Caco-2 (cell line): ENCODE measurements at regions not wholly inside any gene's neighbourhood (a gene's known extent, or its start where the extent isn't known, plus 50 kb on each side); places are given as distances from the start of the nearest gene placed in this dataset.

Source experiments
- BruUV-seq: library from RNA; stranded (reverse); fragments of 400-500 nt; replicated peaks from 2 replicates; lab custom pipeline; 2021; lab: Mats Ljungman, UMichigan
- CTCF ChIA-PET: fragments of 300-600 bp; sonication (Branson Sonifier 250); formaldehyde crosslinking; loops from one replicate; lab custom pipeline; 2022; ENCODE audit warnings: antibody characterized with exemption; lab: Charles Lee
- POLR2A ChIA-PET: fragments of 300-600 bp; sonication (Branson Sonifier 250); formaldehyde crosslinking; loops from one replicate; lab custom pipeline; 2022; ENCODE audit warnings: antibody characterized with exemption; lab: Charles Lee
- DNase-seq, 2 experiments: peaks; one replicate each; pipeline versions ENCODE4 v3.0.0 to v3.0.0-alpha.2; 2020 to 2022
- H3K27me3 ChIP-seq: replicated peaks from 2 replicates; pipeline ENCODE4 v1.6.0; 2011; ENCODE audit warnings: low read length; ENCODE audit not compliant: control insufficient read depth, insufficient read depth
- H3K36me3 ChIP-seq: 2 replicates; pipeline ENCODE4 v1.5.1; 2011; ENCODE audit warnings: low read length; ENCODE audit not compliant: control insufficient read depth, insufficient read depth
- H3K4me1 ChIP-seq: fragments of 250-450 bp; sonication (Bioruptor Pico); 2 replicates; pipeline ENCODE4 v1.5.1; 2020; ENCODE audit warnings: mild to moderate bottlenecking
- H3K4me3 ChIP-seq: 2 replicates; pipeline ENCODE4 v1.5.1; 2011; ENCODE audit warnings: low read depth, mild to moderate bottlenecking, control low read depth, low read length
- H3K9me3 ChIP-seq: fragments of 250-450 bp; sonication (Bioruptor Pico); 2 replicates; pipeline ENCODE4 v1.5.1; 2020; ENCODE audit warnings: mild to moderate bottlenecking, moderate library complexity
- H3K27ac Mint-ChIP-seq: one replicate; pipeline ENCODE4 v1.8.0; 2022; ENCODE audit warnings: mixed read lengths; ENCODE audit not compliant: unreplicated experiment
- H3K27me3 Mint-ChIP-seq: one replicate; pipeline ENCODE4 v1.8.0; 2022; ENCODE audit warnings: mixed read lengths; ENCODE audit not compliant: insufficient read depth, unreplicated experiment
- H3K36me3 Mint-ChIP-seq: one replicate; pipeline ENCODE4 v1.8.0; 2022; ENCODE audit warnings: mild to moderate bottlenecking, mixed read lengths; ENCODE audit not compliant: insufficient read depth, unreplicated experiment
- H3K4me1 Mint-ChIP-seq: one replicate; pipeline ENCODE4 v1.8.0; 2022; ENCODE audit warnings: low read depth, mixed read lengths; ENCODE audit not compliant: unreplicated experiment
- H3K4me3 Mint-ChIP-seq: one replicate; pipeline ENCODE4 v1.8.0; 2022; ENCODE audit warnings: mild to moderate bottlenecking, moderate library complexity, mixed read lengths; ENCODE audit not compliant: unreplicated experiment
- H3K9me3 Mint-ChIP-seq: one replicate; pipeline ENCODE4 v1.8.0; 2022; ENCODE audit warnings: mixed read lengths; ENCODE audit not compliant: unreplicated experiment
- intact Hi-C: fragments of 100-400 bp; cut with micrococcal nuclease; formaldehyde crosslinking; loops from one replicate; pipeline ENCODE4 v1.10.0; 2022; ENCODE audit not compliant: unreplicated experiment
- TF ChIP-seq, protein P1 (sequence below), 2 experiments: fragments of 200-600 bp in 1 of 2; IDR thresholded peaks; 1 replicate in 1 of 2; 2 replicates in 1 of 2; pipeline versions ENCODE4 v1.5.1 to v1.8.0; 2011 to 2022; ENCODE audit warnings: antibody characterized with exemption in 1 of 2, control low read depth in 1 of 2, inconsistent platforms in 1 of 2, low read depth in 1 of 2, low read length in 1 of 2, mild to moderate bottlenecking in 1 of 2, moderate library complexity in 1 of 2; ENCODE audit not compliant: insufficient read depth in 1 of 2, severe bottlenecking in 1 of 2, unreplicated experiment in 1 of 2

DNA sequence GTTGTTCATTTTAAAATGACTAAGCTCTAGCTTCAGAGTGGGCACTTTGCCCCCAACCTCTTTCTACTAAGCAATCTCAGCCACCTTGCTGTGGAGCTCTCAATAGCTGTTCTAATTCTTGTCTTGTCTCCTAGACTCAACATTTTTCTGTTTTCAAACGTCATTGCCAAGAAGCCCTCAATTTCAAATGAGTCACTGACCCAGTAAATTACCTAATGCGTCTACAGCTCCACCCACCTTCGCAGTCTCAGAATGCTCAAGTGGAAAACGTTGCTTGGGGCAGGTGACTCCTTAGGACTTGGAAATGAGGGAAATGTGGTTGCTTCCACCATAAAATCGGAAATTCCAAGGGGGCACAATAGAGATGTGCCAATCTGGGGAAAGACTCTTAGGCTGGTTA, 59.0 kb downstream of the ING2 start:
- H3K27ac Mint-ChIP-seq = no peak overlapping the region
- DNase-seq = no peak
- ChIA-PET CTCF (no interaction called here), POLR2A (no interaction called here)
- TF ChIP-seq, protein P1, sequence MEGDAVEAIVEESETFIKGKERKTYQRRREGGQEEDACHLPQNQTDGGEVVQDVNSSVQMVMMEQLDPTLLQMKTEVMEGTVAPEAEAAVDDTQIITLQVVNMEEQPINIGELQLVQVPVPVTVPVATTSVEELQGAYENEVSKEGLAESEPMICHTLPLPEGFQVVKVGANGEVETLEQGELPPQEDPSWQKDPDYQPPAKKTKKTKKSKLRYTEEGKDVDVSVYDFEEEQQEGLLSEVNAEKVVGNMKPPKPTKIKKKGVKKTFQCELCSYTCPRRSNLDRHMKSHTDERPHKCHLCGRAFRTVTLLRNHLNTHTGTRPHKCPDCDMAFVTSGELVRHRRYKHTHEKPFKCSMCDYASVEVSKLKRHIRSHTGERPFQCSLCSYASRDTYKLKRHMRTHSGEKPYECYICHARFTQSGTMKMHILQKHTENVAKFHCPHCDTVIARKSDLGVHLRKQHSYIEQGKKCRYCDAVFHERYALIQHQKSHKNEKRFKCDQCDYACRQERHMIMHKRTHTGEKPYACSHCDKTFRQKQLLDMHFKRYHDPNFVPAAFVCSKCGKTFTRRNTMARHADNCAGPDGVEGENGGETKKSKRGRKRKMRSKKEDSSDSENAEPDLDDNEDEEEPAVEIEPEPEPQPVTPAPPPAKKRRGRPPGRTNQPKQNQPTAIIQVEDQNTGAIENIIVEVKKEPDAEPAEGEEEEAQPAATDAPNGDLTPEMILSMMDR (IDR thresholded peaks at IDR 0.05; ENCODE audit: insufficient read depth in 1 of 2, low read depth in 1 of 2, low read length in 1 of 2, severe bottlenecking in 1 of 2, unreplicated experiment in 1 of 2) = no peak
- no peaks in the 10 kb centered on the region for H3K9me3 Mint-ChIP-seq
- Histone ChIP-seq H3K27me3 (no peaks in the 10 kb centered on the region), H3K4me1 (no peaks in the 10 kb centered on the region), H3K9me3 (no peaks in the 10 kb centered on the region), H3K4me3 (no peak overlapping the region), H3K36me3 (no peaks in the 10 kb centered on the region)
- H3K4me1 Mint-ChIP-seq = no peaks in the 10 kb centered on the region
- intact Hi-C loops = no loop called here
- no peak overlapping the region for H3K4me3 Mint-ChIP-seq
- peaks cover 9% of the 10 kb centered on the region for H3K27me3 Mint-ChIP-seq
- BruUV-seq = no TSS peak
- peaks cover 5% of the 10 kb centered on the region for H3K36me3 Mint-ChIP-seq

DNA sequence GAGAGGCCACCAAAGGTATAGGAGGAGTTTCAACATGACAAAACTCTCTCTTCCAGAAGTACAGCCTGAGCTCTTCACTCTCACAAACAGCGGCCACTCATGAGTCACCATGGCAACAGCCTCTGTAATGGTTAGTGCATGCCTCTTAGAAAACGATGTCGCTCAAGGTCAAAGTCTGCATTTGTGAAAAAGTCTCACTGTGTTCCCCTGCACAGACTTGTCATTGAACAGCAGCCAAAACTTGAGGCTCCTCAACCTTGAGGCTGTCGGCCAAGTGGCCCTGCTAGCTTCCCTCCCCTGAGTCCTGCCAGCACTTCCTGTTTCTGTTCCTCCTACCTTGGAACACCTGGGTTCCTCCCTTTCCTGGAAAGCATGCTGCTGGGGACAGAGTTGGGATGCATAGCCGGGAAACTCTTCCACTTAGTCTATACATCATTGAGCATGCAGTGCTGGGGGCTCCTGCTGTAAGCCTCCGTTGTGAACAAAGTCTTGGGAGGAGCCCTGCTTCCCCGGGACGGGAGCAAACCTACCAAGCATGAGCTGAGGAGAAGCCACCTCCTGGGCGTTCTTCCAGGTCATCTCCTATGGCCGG, 66.6 kb downstream of the ING2 start:
- H3K4me1 ChIP-seq = no peaks in the 10 kb centered on the region
- H3K36me3 ChIP-seq = no peaks in the 10 kb centered on the region
- H3K27me3 ChIP-seq = no peaks in the 10 kb centered on the region
- peak; percentile 44 to 54 for DNase-seq
- ChIA-PET POLR2A (interaction anchor here (0.6 to 0.8 kb wide), 2 partner anchors 67 to 519 kb away, joined by 3 read pairs; no protein-coding TSS in a partner anchor), CTCF (no interaction called here)
- Mint-ChIP-seq H3K27me3 (peaks cover 7% of the 10 kb centered on the region), H3K9me3 (no peaks in the 10 kb centered on the region), H3K4me1 (no peaks in the 10 kb centered on the region), H3K4me3 (peak overlapping the region; percentile 48), H3K27ac (peak overlapping the region; percentile 62), H3K36me3 (no peaks in the 10 kb centered on the region)
- intact Hi-C loops = loop anchor here (2.0 kb wide), 1 partner anchor 67 kb away; the partner anchor contains the start of gene ING2
- no TSS peak for BruUV-seq
- no peaks in the 10 kb centered on the region for H3K9me3 ChIP-seq
- H3K4me3 ChIP-seq = no peak overlapping the region
- TF ChIP-seq, protein P1 (IDR thresholded peaks at IDR 0.05; ENCODE audit: insufficient read depth in 1 of 2, low read depth in 1 of 2, low read length in 1 of 2, severe bottlenecking in 1 of 2, unreplicated experiment in 1 of 2) = no peak

DNA sequence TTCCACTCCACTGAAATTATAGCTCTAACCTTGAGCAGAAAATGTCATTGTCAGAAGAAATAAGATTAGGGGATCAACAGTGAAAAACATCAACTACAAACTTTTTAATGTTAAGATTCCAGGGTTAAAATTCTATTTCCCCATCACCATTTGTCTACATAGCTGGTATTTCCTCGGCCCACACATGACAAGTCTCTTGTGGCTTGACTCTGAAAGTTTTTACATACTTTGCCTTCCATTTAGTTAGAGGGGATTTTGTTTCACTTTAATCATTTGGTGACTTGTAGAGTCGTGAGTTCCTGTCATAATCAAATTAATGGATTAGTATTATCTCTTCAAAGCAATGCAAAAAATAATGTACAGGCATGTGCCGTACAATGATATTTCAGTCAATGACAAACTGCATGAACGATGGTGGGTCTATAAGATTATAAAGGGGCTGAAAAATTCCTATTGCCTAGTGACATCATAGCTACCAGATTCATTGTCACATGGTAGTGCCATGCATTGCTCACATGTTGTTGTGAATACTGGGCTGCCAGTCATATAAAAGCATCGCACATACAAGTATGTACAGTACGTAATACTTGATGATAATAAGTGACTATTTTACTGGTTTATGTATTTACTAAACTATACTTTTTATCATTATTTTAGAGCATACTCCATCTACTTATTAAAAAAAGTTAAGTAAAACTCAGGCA, 72.0 kb downstream of the ING2 start:
- H3K9me3 Mint-ChIP-seq = no peaks in the 10 kb centered on the region
- H3K27me3 ChIP-seq = no peaks in the 10 kb centered on the region
- H3K27me3 Mint-ChIP-seq = no peaks in the 10 kb centered on the region
- no peaks in the 10 kb centered on the region for H3K36me3 Mint-ChIP-seq
- H3K27ac Mint-ChIP-seq = no peak overlapping the region
- intact Hi-C loops = no loop called here
- TF ChIP-seq, protein P1 (IDR thresholded peaks at IDR 0.05; ENCODE audit: insufficient read depth in 1 of 2, low read depth in 1 of 2, low read length in 1 of 2, severe bottlenecking in 1 of 2, unreplicated experiment in 1 of 2) = no peak
- no peaks in the 10 kb centered on the region for H3K36me3 ChIP-seq
- H3K4me3 ChIP-seq = no peak overlapping the region
- H3K4me3 Mint-ChIP-seq = no peak overlapping the region
- no peaks in the 10 kb centered on the region for H3K9me3 ChIP-seq
- H3K4me1 Mint-ChIP-seq = peaks cover 6% of the 10 kb centered on the region
- no peaks in the 10 kb centered on the region for H3K4me1 ChIP-seq
- no TSS peak for BruUV-seq
- ChIA-PET POLR2A (no interaction called here), CTCF (no interaction called here)
- DNase-seq = no peak
